ENCODE measurements at regions not wholly inside any gene's neighbourhood (a gene's known extent, or its start where the extent isn't known, plus 50 kb on each side); places are given as distances from the start of the nearest gene placed in this dataset.

DNA sequence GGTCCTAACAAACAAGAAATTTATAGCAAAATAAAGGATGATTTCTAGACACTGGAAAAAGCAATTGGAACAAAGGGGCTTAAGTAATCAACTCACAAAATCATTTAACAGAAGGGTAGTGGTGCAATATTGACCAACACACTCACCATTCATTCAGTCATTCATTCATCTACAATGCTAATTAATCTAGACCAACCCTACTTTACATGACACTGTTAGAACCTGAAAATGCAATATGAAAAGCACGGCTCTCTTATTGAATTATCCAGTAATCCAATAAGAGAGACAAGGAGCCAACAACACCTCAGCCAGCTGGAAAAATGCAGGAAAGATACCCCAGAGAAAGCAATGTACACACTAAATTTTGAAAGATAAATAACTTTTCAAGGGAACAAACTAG is 310.8 kb upstream of the NR5A2 start:
- TF ChIP-seq, protein P1, sequence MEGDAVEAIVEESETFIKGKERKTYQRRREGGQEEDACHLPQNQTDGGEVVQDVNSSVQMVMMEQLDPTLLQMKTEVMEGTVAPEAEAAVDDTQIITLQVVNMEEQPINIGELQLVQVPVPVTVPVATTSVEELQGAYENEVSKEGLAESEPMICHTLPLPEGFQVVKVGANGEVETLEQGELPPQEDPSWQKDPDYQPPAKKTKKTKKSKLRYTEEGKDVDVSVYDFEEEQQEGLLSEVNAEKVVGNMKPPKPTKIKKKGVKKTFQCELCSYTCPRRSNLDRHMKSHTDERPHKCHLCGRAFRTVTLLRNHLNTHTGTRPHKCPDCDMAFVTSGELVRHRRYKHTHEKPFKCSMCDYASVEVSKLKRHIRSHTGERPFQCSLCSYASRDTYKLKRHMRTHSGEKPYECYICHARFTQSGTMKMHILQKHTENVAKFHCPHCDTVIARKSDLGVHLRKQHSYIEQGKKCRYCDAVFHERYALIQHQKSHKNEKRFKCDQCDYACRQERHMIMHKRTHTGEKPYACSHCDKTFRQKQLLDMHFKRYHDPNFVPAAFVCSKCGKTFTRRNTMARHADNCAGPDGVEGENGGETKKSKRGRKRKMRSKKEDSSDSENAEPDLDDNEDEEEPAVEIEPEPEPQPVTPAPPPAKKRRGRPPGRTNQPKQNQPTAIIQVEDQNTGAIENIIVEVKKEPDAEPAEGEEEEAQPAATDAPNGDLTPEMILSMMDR (IDR thresholded peaks at IDR 0.05; ENCODE audit: insufficient read depth, low read length) = no peak
- no peak for TF ChIP-seq POLR2AphosphoS5 (IDR thresholded peaks at IDR 0.05; ENCODE audit: low read depth)

Data from HL-60 (cell line).